DMS79 (cell line): ENCODE measurements at regions not wholly inside any gene's neighbourhood (a gene's known extent, or its start where the extent isn't known, plus 50 kb on each side); places are given as distances from the start of the nearest gene placed in this dataset.

Source experiments
- DNase-seq: peaks from one replicate; lab custom pipeline; 2025; lab: John Stamatoyannopoulos, UW

GRCh38 chr11:128328955-128329551 is 258.3 kb downstream of the ETS1 start:
- no peak for DNase-seq

GRCh38 chr11:128327274-128327673 is 260.1 kb downstream of the ETS1 start:
- no peak for DNase-seq

- DNase-seq, result no peak
These were observed 260.6 kb downstream of the ETS1 start for GRCh38 chr11:128326791-128327190.

- peak; percentile 48 for DNase-seq
These were observed 262.7 kb downstream of the ETS1 start for GRCh38 chr11:128324531-128325141.

- DNase-seq, result no peak
These were observed 263.3 kb downstream of the ETS1 start for GRCh38 chr11:128324051-128324481.

- DNase-seq, result no peak
These were observed 264.0 kb downstream of the ETS1 start for GRCh38 chr11:128323381-128323780.

- no peak for DNase-seq
These were observed 268.4 kb downstream of the ETS1 start for GRCh38 chr11:128318856-128319474.

GRCh38 chr11:128316541-128317227 is 270.7 kb downstream of the ETS1 start:
- DNase-seq, result no peak

GRCh38 chr11:128315933-128316332 is 271.4 kb downstream of the ETS1 start:
- no peak for DNase-seq

- no peak for DNase-seq
These were observed 273.4 kb downstream of the ETS1 start for GRCh38 chr11:128313931-128314330.

GRCh38 chr11:128311742-128312719 is 275.3 kb downstream of the ETS1 start:
- no peak for DNase-seq

- no peak for DNase-seq
These were observed 276.5 kb downstream of the ETS1 start for GRCh38 chr11:128310676-128311445.

GRCh38 chr11:128310005-128310404 is 277.4 kb downstream of the ETS1 start:
- no peak for DNase-seq

GRCh38 chr11:128308794-128309193 is 278.6 kb downstream of the ETS1 start:
- DNase-seq, result no peak

GRCh38 chr11:128305588-128305987 is 281.8 kb downstream of the ETS1 start:
- no peak for DNase-seq

- no peak for DNase-seq
These were observed 282.5 kb downstream of the ETS1 start for GRCh38 chr11:128304666-128305485.

- no peak for DNase-seq
These were observed 283.2 kb downstream of the ETS1 start for GRCh38 chr11:128304116-128304515.

- no peak for DNase-seq
These were observed 284.0 kb downstream of the ETS1 start for GRCh38 chr11:128303383-128303782.

- DNase-seq, result peak; percentile 50
These were observed 284.8 kb downstream of the ETS1 start for GRCh38 chr11:128302425-128303186.
